Fibroblast of lung (primary cell): ENCODE measurements at regions not wholly inside any gene's neighbourhood (a gene's known extent, or its start where the extent isn't known, plus 50 kb on each side); places are given as distances from the start of the nearest gene placed in this dataset.

Experiments used
- DNase-seq, 2 donors: peaks; one replicate each; pipeline versions ENCODE4 v3.0.0 to v3.0.0-alpha.2; 2010; ENCODE audit warnings: low read depth in 2 of 2
- H2AFZ ChIP-seq: 2 replicates; pipeline ENCODE4 v1.5.1; 2012; ENCODE audit warnings: low read length, control low read depth, inconsistent platforms
- H3K27ac ChIP-seq: 2 replicates; pipeline ENCODE4 v1.5.1; 2011; ENCODE audit warnings: low read length, control low read depth; ENCODE audit not compliant: insufficient read depth
- H3K27me3 ChIP-seq: 2 replicates; pipeline ENCODE4 v1.5.1; 2011; ENCODE audit warnings: mild to moderate bottlenecking, low read length; ENCODE audit not compliant: control insufficient read depth, insufficient read depth
- H3K36me3 ChIP-seq: 2 replicates; pipeline ENCODE4 v1.5.1; 2011; ENCODE audit warnings: low read length; ENCODE audit not compliant: control insufficient read depth, insufficient read depth
- H3K4me1 ChIP-seq: 2 replicates; pipeline ENCODE4 v1.5.1; 2011; ENCODE audit warnings: low read length; ENCODE audit not compliant: control insufficient read depth, insufficient read depth; ENCODE audit errors: extremely low read depth
- H3K4me2 ChIP-seq: 2 replicates; pipeline ENCODE4 v1.5.1; 2011; ENCODE audit warnings: low read length, control low read depth; ENCODE audit not compliant: insufficient read depth; ENCODE audit errors: extremely low read depth
- H3K4me3 ChIP-seq, 4 experiments: fragments of 200-600 bp in 1 of 4; sonication (generic) in 1 of 4; replicated peaks in 1 of 4; 2 replicates each; pipeline ENCODE4 v1.5.1; 2011 to 2016; ENCODE audit warnings: low read length in 4 of 4, low read depth in 3 of 4, mild to moderate bottlenecking in 3 of 4, control low read depth in 2 of 4, inconsistent platforms in 1 of 4, mixed read lengths in 1 of 4; ENCODE audit not compliant: insufficient read depth in 1 of 4; ENCODE audit errors: control extremely low read depth in 1 of 4
- H3K79me2 ChIP-seq: 2 replicates; pipeline ENCODE4 v1.5.1; 2012; ENCODE audit warnings: mild to moderate bottlenecking, low read length, inconsistent platforms; ENCODE audit not compliant: control insufficient read depth, insufficient read depth
- H3K9ac ChIP-seq: 2 replicates; pipeline ENCODE4 v1.5.1; 2011; ENCODE audit warnings: mild to moderate bottlenecking, low read length, control low read depth; ENCODE audit not compliant: insufficient read depth
- H3K9me3 ChIP-seq: 2 replicates; pipeline ENCODE4 v1.5.1; 2012; ENCODE audit warnings: low read depth, low read length; ENCODE audit not compliant: control insufficient read depth, insufficient read depth
- H4K20me1 ChIP-seq: 2 replicates; pipeline ENCODE4 v1.5.1; 2011; ENCODE audit warnings: low read length; ENCODE audit not compliant: control insufficient read depth, insufficient read depth; ENCODE audit errors: extremely low read depth
- CTCF ChIP-seq, 2 donors: IDR thresholded peaks in 1 of 2; conservative IDR thresholded peaks in 1 of 2; 1 replicate in 1 of 2; 2 replicates in 1 of 2; pipeline ENCODE4 v1.5.1; 2011 to 2012; ENCODE audit warnings: low read length in 2 of 2, control low read depth in 1 of 2, inconsistent platforms in 1 of 2, low read depth in 1 of 2, mild to moderate bottlenecking in 1 of 2
- EZH2 ChIP-seq: IDR thresholded peaks from 2 replicates; pipeline ENCODE4 v1.5.1; 2012; ENCODE audit warnings: low read length, control low read depth, mild to moderate bottlenecking; ENCODE audit errors: missing control alignments

- Histone ChIP-seq H2AFZ (no peak overlapping the region), H3K4me3 (no peak overlapping the region), H3K4me1 (no peaks in the 10 kb centered on the region), H3K9me3 (peaks cover 6% of the 10 kb centered on the region), H3K27me3 (no peaks in the 10 kb centered on the region), H3K79me2 (no peaks in the 10 kb centered on the region), H3K27ac (no peak overlapping the region), H3K4me2 (no peak overlapping the region), H3K9ac (no peak overlapping the region), H3K36me3 (no peaks in the 10 kb centered on the region), H4K20me1 (no peaks in the 10 kb centered on the region)
- TF ChIP-seq CTCF (conservative IDR thresholded peaks at IDR 0.05 in 1 of 2, IDR thresholded peaks at IDR 0.05 in 1 of 2; ENCODE audit: low read depth in 1 of 2, low read length in 2 of 2) (no peak), EZH2 (no peak)
- no peak for DNase-seq
These were observed 174.2 kb upstream of the TCERG1L start for GRCh38 chr10:131485732-131486131.

DNA sequence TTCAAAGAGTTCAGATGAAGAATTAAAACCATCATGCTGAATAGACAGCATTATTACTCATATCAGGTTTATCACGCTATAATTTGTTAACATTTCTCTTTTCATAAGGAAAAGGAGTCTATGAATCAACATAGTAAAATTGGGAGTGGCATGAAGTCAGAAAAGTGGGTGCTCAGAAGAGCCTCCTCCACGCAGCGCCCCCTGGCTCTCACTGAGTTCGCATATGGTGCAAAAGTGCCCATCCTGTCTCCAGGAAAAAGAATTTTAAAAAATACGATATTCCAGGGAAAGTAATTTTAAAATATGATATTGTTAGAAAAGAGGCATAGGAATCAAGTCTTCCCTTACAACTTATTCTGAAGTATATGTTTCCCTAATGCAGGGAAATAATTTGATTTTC is 176.3 kb upstream of the TCERG1L start:
- Histone ChIP-seq H3K79me2 (no peaks in the 10 kb centered on the region), H4K20me1 (no peaks in the 10 kb centered on the region), H3K9me3 (peaks cover 6% of the 10 kb centered on the region), H3K36me3 (no peaks in the 10 kb centered on the region), H3K4me1 (no peaks in the 10 kb centered on the region), H3K9ac (no peak overlapping the region), H3K27me3 (no peaks in the 10 kb centered on the region), H2AFZ (no peak overlapping the region), H3K4me3 (no peak overlapping the region), H3K4me2 (no peak overlapping the region), H3K27ac (no peak overlapping the region)
- no peak for DNase-seq
- no peak for TF ChIP-seq CTCF (conservative IDR thresholded peaks at IDR 0.05 in 1 of 2, IDR thresholded peaks at IDR 0.05 in 1 of 2; ENCODE audit: low read depth in 1 of 2, low read length in 2 of 2)
- TF ChIP-seq EZH2: no peak

DNA sequence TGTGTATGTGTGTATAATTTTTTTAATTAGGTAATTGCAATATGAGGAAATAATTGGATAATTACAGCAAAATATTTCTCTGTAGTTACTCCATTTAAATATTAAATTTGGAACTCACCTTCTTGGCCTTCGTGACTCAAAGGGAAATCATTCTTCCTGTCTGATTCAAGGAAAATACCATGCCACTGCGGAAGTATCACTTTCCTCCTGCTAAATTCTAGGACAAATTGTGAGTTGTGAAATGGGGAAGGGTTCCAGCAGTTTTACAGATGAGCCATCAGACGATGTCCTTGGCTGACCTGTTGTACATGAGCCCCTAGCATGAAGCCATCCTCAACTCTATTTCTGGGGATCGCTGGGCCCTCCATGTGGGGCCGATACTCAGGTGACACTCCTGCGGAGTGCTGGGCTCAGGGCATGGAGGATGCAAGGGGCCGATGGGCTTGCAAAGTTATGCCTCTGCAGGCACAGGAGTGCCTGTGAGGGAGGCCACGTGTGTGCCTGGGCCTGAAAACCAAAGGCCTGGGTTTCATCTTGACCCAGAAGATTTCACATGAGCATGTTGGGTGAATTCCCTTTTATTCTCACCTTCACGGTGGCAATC is 179.6 kb upstream of the TCERG1L start:
- no peak for DNase-seq
- H3K27ac ChIP-seq: no peak overlapping the region

More for the DNA sequence above, 179.6 kb upstream of the TCERG1L start:
- no peaks in the 10 kb centered on the region for H3K79me2 ChIP-seq
- peaks cover 6% of the 10 kb centered on the region for H3K9me3 ChIP-seq
- H3K36me3 ChIP-seq: no peaks in the 10 kb centered on the region
- no peak overlapping the region for H3K4me3 ChIP-seq
- H3K9ac ChIP-seq: no peak overlapping the region
- H4K20me1 ChIP-seq: no peaks in the 10 kb centered on the region
- H3K4me2 ChIP-seq: no peak overlapping the region
- H3K27me3 ChIP-seq: no peaks in the 10 kb centered on the region
- no peak for TF ChIP-seq CTCF (conservative IDR thresholded peaks at IDR 0.05 in 1 of 2, IDR thresholded peaks at IDR 0.05 in 1 of 2; ENCODE audit: low read depth in 1 of 2, low read length in 2 of 2)
- TF ChIP-seq EZH2: no peak
- H2AFZ ChIP-seq: no peak overlapping the region
- H3K4me1 ChIP-seq: no peaks in the 10 kb centered on the region
